Peyer's patch (tissue), 4 donors: ENCODE measurements at regions not wholly inside any gene's neighbourhood (a gene's known extent, or its start where the extent isn't known, plus 50 kb on each side); places are given as distances from the start of the nearest gene placed in this dataset.

Experiments used
- CTCF ChIP-seq, 6 experiments: fragments of 450-650 bp in 4 of 6; fragments of 200-600 bp in 2 of 6; sonication (generic) in 1 of 6; IDR thresholded peaks; one replicate each; pipeline ENCODE4 v1.5.1; 2017 to 2019; ENCODE audit warnings: antibody characterized with exemption in 6 of 6, mild to moderate bottlenecking in 3 of 6, moderate library complexity in 1 of 6
- POLR2A ChIP-seq, 2 donors: fragments of 450-650 bp; IDR thresholded peaks; one replicate each; pipeline ENCODE4 v1.5.1; 2017; ENCODE audit warnings: antibody characterized with exemption in 2 of 2, mild to moderate bottlenecking in 2 of 2, moderate library complexity in 2 of 2

DNA sequence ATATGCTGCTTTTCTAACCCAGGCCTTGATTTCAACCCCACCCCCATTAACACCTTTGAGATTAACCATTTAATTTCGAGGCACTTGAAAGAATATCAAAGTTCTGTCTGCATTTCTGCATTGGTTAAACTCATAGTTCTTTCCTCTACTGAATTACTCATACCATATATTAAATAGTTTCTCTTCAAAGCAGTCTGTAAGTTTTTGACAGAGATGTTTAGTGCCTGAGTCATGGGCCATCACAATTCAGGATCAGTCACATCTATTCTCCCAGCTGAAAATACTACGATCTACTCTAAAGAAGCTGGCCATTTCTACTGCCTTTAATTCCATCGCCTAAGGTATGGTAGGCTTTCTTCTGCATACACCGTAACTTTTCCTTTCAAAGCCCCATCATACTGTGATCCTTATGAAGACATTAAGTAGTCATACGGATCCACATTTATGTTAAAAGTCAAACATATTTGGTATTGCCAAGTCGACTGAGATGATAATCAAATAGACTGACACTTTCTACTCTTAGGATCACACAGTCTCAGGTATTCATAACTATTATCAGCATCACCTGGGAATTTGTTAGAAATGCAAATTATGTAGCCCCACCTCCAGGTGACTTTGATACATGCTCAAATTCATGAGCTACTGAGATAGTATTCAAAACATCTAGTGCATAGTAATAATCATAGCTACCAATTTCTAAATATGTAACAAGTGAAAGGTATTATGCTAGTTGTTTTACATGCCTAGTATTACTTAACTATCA is 489.4 kb upstream of the IL12A start:
- no peak for TF ChIP-seq CTCF (IDR thresholded peaks at IDR 0.05)
- TF ChIP-seq POLR2A (IDR thresholded peaks at IDR 0.05) = no peak
